ENCODE measurements at regions not wholly inside any gene's neighbourhood (a gene's known extent, or its start where the extent isn't known, plus 50 kb on each side); places are given as distances from the start of the nearest gene placed in this dataset.

- TF ChIP-seq MAX (IDR thresholded peaks at IDR 0.05) (no peak), SP2 (IDR thresholded peaks at IDR 0.05; ENCODE audit: low read length) (no peak), SP1 (IDR thresholded peaks at IDR 0.05; ENCODE audit: low read depth, low read length) (no peak)
Measured at GRCh38 chr6:150719831-150720230, 120.1 kb downstream of the PLEKHG1 start (continued).

Measured in H1 (cell line).